ENCODE measurements at regions not wholly inside any gene's neighbourhood (a gene's known extent, or its start where the extent isn't known, plus 50 kb on each side); places are given as distances from the start of the nearest gene placed in this dataset.

- H3K27me3 ChIP-seq (ENCODE audit: control insufficient read depth in 3 of 3, insufficient read depth in 3 of 3, low read depth in 1 of 3, low read length in 3 of 3): peaks cover 0 to 3% (median 0%) of the 10 kb centered on the region in 3 experiments
- no peak overlapping the region for H3K4ac ChIP-seq (ENCODE audit: low read length)
- no peak overlapping the region for H3K27ac ChIP-seq (replicated peaks; ENCODE audit: low read length)
- no peak overlapping the region for H4K8ac ChIP-seq (ENCODE audit: low read depth, low read length)
- no peaks in the 10 kb centered on the region for H3K9me3 ChIP-seq (replicated peaks in 1 of 2; ENCODE audit: control insufficient read depth in 2 of 2, insufficient read depth in 1 of 2, low read depth in 1 of 2, low read length in 2 of 2)
- no peak overlapping the region for H3K4me3 ChIP-seq (ENCODE audit: low read length in 2 of 2)
- no peak overlapping the region for H2AFZ ChIP-seq (ENCODE audit: low read length)
- H3K18ac ChIP-seq (ENCODE audit: low read length): no peak overlapping the region
- no peak overlapping the region for H3K4me2 ChIP-seq (ENCODE audit: insufficient read depth, low read length, poor library complexity, severe bottlenecking)
- no peaks in the 10 kb centered on the region for H3K36me3 ChIP-seq (replicated peaks in 1 of 2; ENCODE audit: control insufficient read depth in 2 of 2, insufficient read depth in 2 of 2, low read length in 2 of 2)
- H2BK120ac ChIP-seq (ENCODE audit: low read depth, low read length): no peak overlapping the region
- H2BK5ac ChIP-seq (ENCODE audit: low read length): no peak overlapping the region
- no peak overlapping the region for H3K14ac ChIP-seq (ENCODE audit: low read length)
- no peak overlapping the region for H4K91ac ChIP-seq (ENCODE audit: low read depth, low read length, poor library complexity)
- WGBS, 2 donors (ENCODE audit: extremely low coverage in 2 of 2, insufficient read length in 2 of 2, insufficient replicate concordance in 1 of 2): no CpG with 5 or more reads among the region's 6 CpGs
- no peak overlapping the region for H3K9ac ChIP-seq (ENCODE audit: low read depth, low read length, poor library complexity)
- no peak overlapping the region for H2BK12ac ChIP-seq (ENCODE audit: low read length)
- H2AK5ac ChIP-seq (ENCODE audit: low read depth, low read length): no peak overlapping the region
- H3K4me1 ChIP-seq (ENCODE audit: control insufficient read depth in 2 of 2, insufficient read depth in 1 of 2, low read depth in 1 of 2, low read length in 2 of 2): peaks cover 0 to 6% of the 10 kb centered on the region in 2 donors
- H3K79me1 ChIP-seq (ENCODE audit: low read depth, low read length): no peaks in the 10 kb centered on the region
- H2BK15ac ChIP-seq (ENCODE audit: low read length): no peak overlapping the region
- H3K23ac ChIP-seq (ENCODE audit: low read depth, low read length, poor library complexity): no peak overlapping the region
- no peak for DNase-seq (ENCODE audit: low spot score)
Measured at GRCh38 chr11:11731311-11732083, 109.7 kb upstream of the GALNT18 start.

- Histone ChIP-seq H4K8ac (ENCODE audit: low read depth, low read length) (no peak overlapping the region), H3K9me3 (replicated peaks in 1 of 2; ENCODE audit: control insufficient read depth in 2 of 2, insufficient read depth in 1 of 2, low read depth in 1 of 2, low read length in 2 of 2) (no peaks in the 10 kb centered on the region), H3K79me1 (ENCODE audit: low read depth, low read length) (no peaks in the 10 kb centered on the region), H4K91ac (ENCODE audit: low read depth, low read length, poor library complexity) (no peak overlapping the region), H3K4me1 (ENCODE audit: control insufficient read depth in 2 of 2, insufficient read depth in 1 of 2, low read depth in 1 of 2, low read length in 2 of 2) (no peaks in the 10 kb centered on the region), H2AK5ac (ENCODE audit: low read depth, low read length) (no peak overlapping the region), H3K4me2 (ENCODE audit: insufficient read depth, low read length, poor library complexity, severe bottlenecking) (no peak overlapping the region), H3K36me3 (replicated peaks in 1 of 2; ENCODE audit: control insufficient read depth in 2 of 2, insufficient read depth in 2 of 2, low read length in 2 of 2) (no peaks in the 10 kb centered on the region), H3K4me3 (ENCODE audit: low read length in 2 of 2) (no peak overlapping the region), H3K4ac (ENCODE audit: low read length) (no peak overlapping the region), H2BK5ac (ENCODE audit: low read length) (no peak overlapping the region), H3K27me3 (ENCODE audit: control insufficient read depth in 3 of 3, insufficient read depth in 3 of 3, low read depth in 1 of 3, low read length in 3 of 3) (peaks cover 0 to 3% (median 0%) of the 10 kb centered on the region in 3 experiments), H2AFZ (ENCODE audit: low read length) (no peak overlapping the region), H2BK12ac (ENCODE audit: low read length) (no peak overlapping the region), H3K14ac (ENCODE audit: low read length) (no peak overlapping the region), H3K23ac (ENCODE audit: low read depth, low read length, poor library complexity) (no peak overlapping the region), H2BK15ac (ENCODE audit: low read length) (no peak overlapping the region), H3K9ac (ENCODE audit: low read depth, low read length, poor library complexity) (no peak overlapping the region), H3K18ac (ENCODE audit: low read length) (no peak overlapping the region), H2BK120ac (ENCODE audit: low read depth, low read length) (no peak overlapping the region), H3K27ac (replicated peaks; ENCODE audit: low read length) (no peak overlapping the region)
- DNase-seq (ENCODE audit: low spot score): no peak
- no CpG with 5 or more reads among the region's 2 CpGs for WGBS, 2 donors (ENCODE audit: extremely low coverage in 2 of 2, insufficient read length in 2 of 2, insufficient replicate concordance in 1 of 2)
Measured at GRCh38 chr11:11728386-11728785, 106.6 kb upstream of the GALNT18 start.

GRCh38 chr11:11725438-11725837 lies 103.6 kb upstream of the GALNT18 start:
- Histone ChIP-seq H3K27me3 (ENCODE audit: control insufficient read depth in 3 of 3, insufficient read depth in 3 of 3, low read depth in 1 of 3, low read length in 3 of 3) (peaks cover 0 to 2% (median 0%) of the 10 kb centered on the region in 3 experiments), H2BK12ac (ENCODE audit: low read length) (no peak overlapping the region), H3K4me3 (ENCODE audit: low read length in 2 of 2) (no peak overlapping the region), H2BK120ac (ENCODE audit: low read depth, low read length) (no peak overlapping the region), H2AK5ac (ENCODE audit: low read depth, low read length) (no peak overlapping the region), H3K9ac (ENCODE audit: low read depth, low read length, poor library complexity) (no peak overlapping the region), H3K27ac (replicated peaks; ENCODE audit: low read length) (no peak overlapping the region), H3K4me1 (ENCODE audit: control insufficient read depth in 2 of 2, insufficient read depth in 1 of 2, low read depth in 1 of 2, low read length in 2 of 2) (no peaks in the 10 kb centered on the region), H3K4me2 (ENCODE audit: insufficient read depth, low read length, poor library complexity, severe bottlenecking) (no peak overlapping the region), H3K4ac (ENCODE audit: low read length) (no peak overlapping the region), H3K9me3 (replicated peaks in 1 of 2; ENCODE audit: control insufficient read depth in 2 of 2, insufficient read depth in 1 of 2, low read depth in 1 of 2, low read length in 2 of 2) (no peaks in the 10 kb centered on the region), H3K18ac (ENCODE audit: low read length) (no peak overlapping the region), H2BK5ac (ENCODE audit: low read length) (no peak overlapping the region), H4K91ac (ENCODE audit: low read depth, low read length, poor library complexity) (no peak overlapping the region), H3K14ac (ENCODE audit: low read length) (no peak overlapping the region), H2AFZ (ENCODE audit: low read length) (no peak overlapping the region), H3K36me3 (replicated peaks in 1 of 2; ENCODE audit: control insufficient read depth in 2 of 2, insufficient read depth in 2 of 2, low read length in 2 of 2) (no peaks in the 10 kb centered on the region), H4K8ac (ENCODE audit: low read depth, low read length) (no peak overlapping the region), H3K23ac (ENCODE audit: low read depth, low read length, poor library complexity) (no peak overlapping the region), H2BK15ac (ENCODE audit: low read length) (no peak overlapping the region), H3K79me1 (ENCODE audit: low read depth, low read length) (peaks cover 2% of the 10 kb centered on the region)
- WGBS, 2 donors (ENCODE audit: extremely low coverage in 2 of 2, insufficient read length in 2 of 2, insufficient replicate concordance in 1 of 2): no CpG with 5 or more reads among the region's 5 CpGs
- DNase-seq (ENCODE audit: low spot score): no peak

GRCh38 chr11:11724994-11725393 lies 103.2 kb upstream of the GALNT18 start:
- Histone ChIP-seq H3K36me3 (replicated peaks in 1 of 2; ENCODE audit: control insufficient read depth in 2 of 2, insufficient read depth in 2 of 2, low read length in 2 of 2) (no peaks in the 10 kb centered on the region), H3K4me1 (ENCODE audit: control insufficient read depth in 2 of 2, insufficient read depth in 1 of 2, low read depth in 1 of 2, low read length in 2 of 2) (no peaks in the 10 kb centered on the region), H4K91ac (ENCODE audit: low read depth, low read length, poor library complexity) (no peak overlapping the region), H2AFZ (ENCODE audit: low read length) (no peak overlapping the region), H3K79me1 (ENCODE audit: low read depth, low read length) (peaks cover 2% of the 10 kb centered on the region), H2AK5ac (ENCODE audit: low read depth, low read length) (no peak overlapping the region), H3K4me3 (ENCODE audit: low read length in 2 of 2) (no peak overlapping the region), H3K18ac (ENCODE audit: low read length) (no peak overlapping the region), H3K9ac (ENCODE audit: low read depth, low read length, poor library complexity) (no peak overlapping the region), H3K4ac (ENCODE audit: low read length) (no peak overlapping the region), H3K27ac (replicated peaks; ENCODE audit: low read length) (no peak overlapping the region), H3K23ac (ENCODE audit: low read depth, low read length, poor library complexity) (no peak overlapping the region), H3K27me3 (ENCODE audit: control insufficient read depth in 3 of 3, insufficient read depth in 3 of 3, low read depth in 1 of 3, low read length in 3 of 3) (peaks cover 0 to 2% (median 0%) of the 10 kb centered on the region in 3 experiments), H3K9me3 (replicated peaks in 1 of 2; ENCODE audit: control insufficient read depth in 2 of 2, insufficient read depth in 1 of 2, low read depth in 1 of 2, low read length in 2 of 2) (no peaks in the 10 kb centered on the region), H3K14ac (ENCODE audit: low read length) (no peak overlapping the region), H4K8ac (ENCODE audit: low read depth, low read length) (no peak overlapping the region), H2BK12ac (ENCODE audit: low read length) (no peak overlapping the region), H2BK15ac (ENCODE audit: low read length) (no peak overlapping the region), H3K4me2 (ENCODE audit: insufficient read depth, low read length, poor library complexity, severe bottlenecking) (no peak overlapping the region), H2BK120ac (ENCODE audit: low read depth, low read length) (no peak overlapping the region), H2BK5ac (ENCODE audit: low read length) (no peak overlapping the region)
- no peak for DNase-seq (ENCODE audit: low spot score)
- no CpG with 5 or more reads among the region's 2 CpGs for WGBS, 2 donors (ENCODE audit: extremely low coverage in 2 of 2, insufficient read length in 2 of 2, insufficient replicate concordance in 1 of 2)
